Tibial artery (tissue), 4 donors: ENCODE measurements at regions not wholly inside any gene's neighbourhood (a gene's known extent, or its start where the extent isn't known, plus 50 kb on each side); places are given as distances from the start of the nearest gene placed in this dataset.

Experiments
- DNase-seq, 2 donors: peaks; one replicate each; pipeline ENCODE4 v3.0.0-alpha.2; 2019
- H3K27ac ChIP-seq, 2 donors: fragments of 200-600 bp; sonication (generic) in 1 of 2; 1 replicate in 1 of 2; 2 replicates in 1 of 2; pipeline ENCODE4 v1.5.1; 2018 to 2019; ENCODE audit warnings: mild to moderate bottlenecking in 1 of 2
- H3K27me3 ChIP-seq, 2 donors: fragments of 200-600 bp; sonication (generic) in 1 of 2; one replicate each; pipeline versions ENCODE4 v1.5.1 to v1.6.0; 2016 to 2019
- H3K36me3 ChIP-seq, 3 donors: fragments of 200-600 bp; sonication (generic) in 2 of 3; one replicate each; pipeline ENCODE4 v1.5.1; 2016 to 2019; ENCODE audit warnings: mild to moderate bottlenecking in 2 of 3
- H3K4me1 ChIP-seq, 4 donors: fragments of 200-600 bp; sonication (generic) in 2 of 4; 1 replicate in 3 of 4; 2 replicates in 1 of 4; pipeline ENCODE4 v1.5.1; 2016 to 2019
- H3K4me3 ChIP-seq, 2 donors: fragments of 200-600 bp; sonication (generic) in 1 of 2; 1 replicate in 1 of 2; 2 replicates in 1 of 2; pipeline ENCODE4 v1.5.1; 2018 to 2019; ENCODE audit warnings: mild to moderate bottlenecking in 2 of 2
- H3K9me3 ChIP-seq, 3 donors: fragments of 200-600 bp; sonication (generic) in 1 of 3; one replicate each; pipeline ENCODE4 v1.5.1; 2016 to 2019
- intact Hi-C: fragments of 100-400 bp; cut with DNase I; formaldehyde crosslinking; loops from one replicate; pipeline ENCODE4 v1.15.0; 2023; ENCODE audit warnings: low total_unique reads
- TF ChIP-seq, protein P1 (sequence below), 2 experiments: fragments of 200-600 bp in 1 of 2; fragments of 450-650 bp in 1 of 2; IDR thresholded peaks; one replicate each; pipeline ENCODE4 v1.5.1; 2017 to 2019; ENCODE audit warnings: antibody characterized with exemption in 2 of 2, mild to moderate bottlenecking in 1 of 2, moderate library complexity in 1 of 2

DNA sequence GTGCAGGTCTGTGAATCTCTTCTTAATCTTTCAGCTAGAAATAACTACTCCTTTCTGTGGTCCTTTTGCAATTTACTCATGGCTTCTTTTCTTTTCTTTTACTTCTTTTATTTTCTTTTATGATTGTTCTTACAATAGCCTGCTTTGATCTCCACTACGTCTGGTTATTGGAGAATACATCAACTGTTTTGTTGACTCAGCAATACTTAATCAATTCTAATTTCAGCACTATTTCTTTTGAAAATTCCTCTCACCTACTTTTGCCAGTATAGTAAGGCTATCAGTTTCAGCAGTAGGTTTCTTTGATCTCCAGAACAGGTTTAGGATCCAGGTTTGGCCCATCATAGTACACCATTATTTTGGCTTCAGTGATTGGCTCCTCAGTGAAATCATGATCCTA is 111.8 kb upstream of the DPP10 start:
- Histone ChIP-seq H3K4me1 (no peaks in the 10 kb centered on the region), H3K27me3 (no peaks in the 10 kb centered on the region), H3K36me3 (no peaks in the 10 kb centered on the region), H3K27ac (no peak overlapping the region), H3K9me3 (no peaks in the 10 kb centered on the region), H3K4me3 (no peak overlapping the region)
- intact Hi-C loops = no loop called here
- TF ChIP-seq, protein P1, sequence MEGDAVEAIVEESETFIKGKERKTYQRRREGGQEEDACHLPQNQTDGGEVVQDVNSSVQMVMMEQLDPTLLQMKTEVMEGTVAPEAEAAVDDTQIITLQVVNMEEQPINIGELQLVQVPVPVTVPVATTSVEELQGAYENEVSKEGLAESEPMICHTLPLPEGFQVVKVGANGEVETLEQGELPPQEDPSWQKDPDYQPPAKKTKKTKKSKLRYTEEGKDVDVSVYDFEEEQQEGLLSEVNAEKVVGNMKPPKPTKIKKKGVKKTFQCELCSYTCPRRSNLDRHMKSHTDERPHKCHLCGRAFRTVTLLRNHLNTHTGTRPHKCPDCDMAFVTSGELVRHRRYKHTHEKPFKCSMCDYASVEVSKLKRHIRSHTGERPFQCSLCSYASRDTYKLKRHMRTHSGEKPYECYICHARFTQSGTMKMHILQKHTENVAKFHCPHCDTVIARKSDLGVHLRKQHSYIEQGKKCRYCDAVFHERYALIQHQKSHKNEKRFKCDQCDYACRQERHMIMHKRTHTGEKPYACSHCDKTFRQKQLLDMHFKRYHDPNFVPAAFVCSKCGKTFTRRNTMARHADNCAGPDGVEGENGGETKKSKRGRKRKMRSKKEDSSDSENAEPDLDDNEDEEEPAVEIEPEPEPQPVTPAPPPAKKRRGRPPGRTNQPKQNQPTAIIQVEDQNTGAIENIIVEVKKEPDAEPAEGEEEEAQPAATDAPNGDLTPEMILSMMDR (IDR thresholded peaks at IDR 0.05) = no peak
- no peak for DNase-seq

DNA sequence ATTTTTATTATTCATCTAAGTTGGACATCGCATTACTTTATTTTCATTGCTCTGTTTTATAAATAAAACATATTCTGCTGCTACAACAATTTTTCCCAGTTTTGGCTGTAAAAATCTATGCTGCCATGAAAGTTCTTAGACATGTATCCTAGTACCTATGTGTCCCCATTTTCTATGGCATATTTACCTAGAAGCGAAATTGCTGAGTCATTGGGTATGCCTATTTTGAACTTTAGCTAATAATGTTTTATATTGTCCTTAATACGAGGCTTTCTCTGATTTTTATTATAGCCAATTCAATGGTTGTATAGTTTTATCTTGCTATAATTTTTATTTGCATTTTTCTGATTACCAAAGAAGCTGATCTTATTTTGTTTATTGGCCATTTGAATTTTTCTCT is 110.5 kb upstream of the DPP10 start:
- H3K36me3 ChIP-seq = no peaks in the 10 kb centered on the region
- TF ChIP-seq, protein P1 (IDR thresholded peaks at IDR 0.05) = no peak
- H3K4me1 ChIP-seq = no peaks in the 10 kb centered on the region
- H3K27ac ChIP-seq = no peak overlapping the region
- intact Hi-C loops = no loop called here
- H3K27me3 ChIP-seq = no peaks in the 10 kb centered on the region
- no peaks in the 10 kb centered on the region for H3K9me3 ChIP-seq
- DNase-seq = no peak
- H3K4me3 ChIP-seq = no peak overlapping the region

DNA sequence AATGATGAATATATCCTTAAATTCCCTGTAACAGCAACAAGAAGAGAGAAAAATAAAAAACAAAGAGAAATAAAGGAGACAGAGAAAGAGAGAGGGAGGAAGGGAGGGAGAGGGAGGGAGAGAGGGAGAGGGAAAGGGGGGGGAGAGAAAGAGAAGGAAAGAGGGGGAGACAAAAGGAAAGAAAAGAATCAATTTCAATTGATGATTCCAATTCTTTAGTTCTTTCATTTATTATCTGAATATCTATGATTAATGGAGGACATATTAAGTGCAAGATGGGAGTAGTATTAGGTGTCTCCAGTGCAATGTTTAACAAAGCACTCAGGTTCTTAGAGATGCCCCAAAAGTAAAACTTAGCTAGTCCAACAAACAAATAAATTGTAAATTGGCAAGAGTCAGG is 97.2 kb upstream of the DPP10 start:
- intact Hi-C loops = no loop called here
- no peaks in the 10 kb centered on the region for H3K27me3 ChIP-seq
- no peak for DNase-seq
- no peaks in the 10 kb centered on the region for H3K9me3 ChIP-seq
- TF ChIP-seq, protein P1 (IDR thresholded peaks at IDR 0.05) = no peak
- H3K27ac ChIP-seq = no peak overlapping the region
- no peaks in the 10 kb centered on the region for H3K4me1 ChIP-seq
- H3K36me3 ChIP-seq = no peaks in the 10 kb centered on the region
- H3K4me3 ChIP-seq = no peak overlapping the region

DNA sequence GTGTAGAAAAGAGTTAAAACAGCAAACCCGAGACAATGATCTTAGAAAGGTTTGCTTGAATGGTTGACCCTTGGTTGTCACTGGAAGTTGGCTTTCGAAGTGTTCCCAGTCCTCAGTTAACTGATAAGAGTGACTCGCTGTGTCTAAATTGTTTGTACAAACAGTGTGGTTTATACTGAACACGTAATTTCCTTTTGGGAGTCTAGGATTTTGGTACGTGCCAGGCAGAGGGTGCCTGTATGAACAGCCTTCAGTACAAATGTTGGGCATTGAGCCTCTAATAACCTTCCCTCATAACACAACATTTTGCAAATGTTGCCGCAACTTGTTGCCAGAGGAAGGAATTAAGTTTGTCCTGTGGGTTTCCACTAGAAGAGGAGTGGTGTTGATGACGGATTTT is 95.8 kb upstream of the DPP10 start:
- no peaks in the 10 kb centered on the region for H3K36me3 ChIP-seq
- intact Hi-C loops = no loop called here
- H3K27me3 ChIP-seq = no peaks in the 10 kb centered on the region

DNA sequence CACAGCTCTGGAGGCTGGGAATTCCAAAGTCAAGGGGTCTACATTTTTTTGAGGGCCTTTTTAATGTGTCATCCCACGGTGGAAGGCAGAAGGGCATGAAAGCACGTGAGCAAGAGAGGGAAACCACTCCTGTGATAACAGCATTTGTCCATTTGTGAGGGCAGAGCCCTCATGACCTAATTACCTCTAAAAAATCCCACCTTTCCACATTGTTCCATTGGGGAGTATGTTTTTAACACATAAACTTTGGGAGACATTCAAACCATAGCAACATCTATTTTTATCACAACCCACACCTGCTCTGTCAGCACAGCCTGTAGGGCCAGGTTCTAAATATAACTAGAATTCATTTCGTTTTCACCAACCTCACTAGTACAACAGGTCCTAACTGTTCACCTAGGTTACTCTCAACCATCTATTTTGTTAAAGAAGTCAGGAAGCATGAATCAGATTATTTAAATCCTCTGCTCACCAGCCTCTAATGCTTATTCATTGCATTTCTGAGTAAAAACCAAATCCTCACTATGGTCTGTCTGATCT is 92.2 kb upstream of the DPP10 start:
- TF ChIP-seq, protein P1 (IDR thresholded peaks at IDR 0.05) = no peak
- Histone ChIP-seq H3K4me3 (no peak overlapping the region), H3K9me3 (no peaks in the 10 kb centered on the region), H3K4me1 (no peaks in the 10 kb centered on the region), H3K27me3 (no peaks in the 10 kb centered on the region), H3K27ac (no peak overlapping the region), H3K36me3 (no peaks in the 10 kb centered on the region)
- no peak for DNase-seq
- intact Hi-C loops = no loop called here

More for the DNA sequence above, 95.8 kb upstream of the DPP10 start:
- Histone ChIP-seq H3K4me1 (no peaks in the 10 kb centered on the region), H3K27ac (no peak overlapping the region), H3K4me3 (no peak overlapping the region), H3K9me3 (no peaks in the 10 kb centered on the region)
- TF ChIP-seq, protein P1 (IDR thresholded peaks at IDR 0.05) = no peak
- no peak for DNase-seq

DNA sequence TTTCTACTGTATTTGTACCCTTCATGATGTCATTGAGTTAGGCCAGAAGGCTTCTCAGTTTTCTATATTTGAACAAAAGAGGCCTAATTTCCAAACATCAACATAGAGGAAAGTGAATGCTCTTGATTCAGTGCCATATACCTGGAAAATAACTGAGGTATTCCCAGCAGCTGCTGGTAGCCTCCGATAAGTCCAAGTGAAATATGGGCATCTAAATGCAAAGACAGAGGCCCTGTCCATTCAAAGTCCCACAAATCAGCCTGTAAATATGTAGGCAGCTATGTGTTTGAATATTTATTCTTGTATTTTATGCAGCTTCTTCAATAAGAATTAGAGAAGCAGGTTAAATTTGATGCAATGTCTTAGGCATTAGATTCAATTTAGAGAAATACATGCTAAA is 89.5 kb upstream of the DPP10 start:
- Histone ChIP-seq H3K36me3 (no peaks in the 10 kb centered on the region), H3K27ac (no peak overlapping the region), H3K4me1 (no peaks in the 10 kb centered on the region), H3K27me3 (no peaks in the 10 kb centered on the region), H3K9me3 (no peaks in the 10 kb centered on the region), H3K4me3 (no peak overlapping the region)
- DNase-seq = no peak
- intact Hi-C loops = no loop called here
- TF ChIP-seq, protein P1 (IDR thresholded peaks at IDR 0.05) = no peak
